Ecto neural progenitor cell (in vitro differentiated cells): ENCODE measurements at regions not wholly inside any gene's neighbourhood (a gene's known extent, or its start where the extent isn't known, plus 50 kb on each side); places are given as distances from the start of the nearest gene placed in this dataset.
A peak's percentile ranks its signal among the peaks of the same experiment; 100 is the strongest.

Experiments
- DNase-seq: peaks from one replicate; pipeline ENCODE4 v3.0.0-alpha.2; 2018; ENCODE audit warnings: low spot score

- DNase-seq = no peak
Observed at GRCh38 chr12:116489116-116489515, 70.1 kb upstream of the MAP1LC3B2 start.

- DNase-seq = no peak
Observed at GRCh38 chr12:116490471-116490870, 68.7 kb upstream of the MAP1LC3B2 start.

- no peak for DNase-seq
Observed at GRCh38 chr12:116492703-116493324, 66.4 kb upstream of the MAP1LC3B2 start.

- no peak for DNase-seq
Observed at GRCh38 chr12:116495260-116495659, 63.9 kb upstream of the MAP1LC3B2 start.

GRCh38 chr12:116497051-116497591 lies 62.1 kb upstream of the MAP1LC3B2 start:
- DNase-seq = no peak

GRCh38 chr12:116498471-116498870 lies 60.7 kb upstream of the MAP1LC3B2 start:
- DNase-seq = no peak

GRCh38 chr12:116502141-116502725 lies 56.9 kb upstream of the MAP1LC3B2 start:
- DNase-seq = no peak

GRCh38 chr12:116502989-116503496 lies 56.1 kb upstream of the MAP1LC3B2 start:
- DNase-seq = no peak

GRCh38 chr12:116504438-116504837 lies 54.7 kb upstream of the MAP1LC3B2 start:
- no peak for DNase-seq

- no peak for DNase-seq
Observed at GRCh38 chr12:116506697-116507064, 52.5 kb upstream of the MAP1LC3B2 start.

- peak; percentile 82 for DNase-seq
Observed at GRCh38 chr12:116508145-116509121, 50.7 kb upstream of the MAP1LC3B2 start.
